HG03575 (cell line): ENCODE measurements at regions not wholly inside any gene's neighbourhood (a gene's known extent, or its start where the extent isn't known, plus 50 kb on each side); places are given as distances from the start of the nearest gene placed in this dataset.

Experiments
- ATAC-seq: cut with Tn5 transposase; IDR thresholded peaks from one replicate; pipeline ENCODE4 v1.9.1; 2021; ENCODE audit not compliant: unreplicated experiment, insufficient number of reproducible peaks, low FRiP score; ENCODE audit errors: extremely low read depth

DNA sequence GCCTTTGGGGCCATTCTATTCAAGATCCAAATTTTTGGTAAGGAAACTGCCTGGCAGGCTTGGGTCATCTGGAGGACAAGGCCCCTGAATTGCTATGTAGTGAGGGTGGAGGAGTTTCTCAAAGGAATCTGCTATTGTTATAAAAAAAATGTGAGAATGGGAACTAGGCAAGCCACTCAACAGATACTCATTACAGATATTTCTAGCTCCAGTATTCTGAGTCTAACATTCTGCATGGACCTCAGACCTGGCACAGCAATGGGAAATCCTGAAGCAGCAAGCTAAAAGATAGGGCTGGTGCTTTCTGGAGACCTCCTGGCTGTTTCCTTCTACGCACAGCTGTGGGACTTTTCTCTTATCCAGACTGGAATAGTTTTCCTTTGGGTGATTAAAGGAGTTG, 430.7 kb upstream of the RBMS3 start:
- no peak for ATAC-seq

DNA sequence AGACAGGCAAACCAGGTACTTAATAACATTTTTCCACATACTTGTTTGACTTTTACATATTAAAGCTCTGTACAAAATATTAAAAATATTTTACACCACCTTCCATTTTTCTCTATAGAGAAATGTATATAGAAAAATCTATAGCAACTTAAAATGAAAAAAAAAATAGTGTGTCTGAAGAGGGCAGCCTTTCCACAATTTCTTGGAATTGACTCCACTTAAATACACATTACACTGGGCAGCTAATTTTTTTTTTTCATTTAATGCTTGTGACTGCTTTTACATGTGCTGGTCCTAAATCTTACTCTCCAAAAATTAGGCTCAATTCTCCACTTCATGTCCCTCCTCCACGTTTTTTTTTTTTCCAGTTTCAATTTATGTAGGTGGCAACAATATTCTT, 427.0 kb upstream of the RBMS3 start:
- ATAC-seq: no peak

DNA sequence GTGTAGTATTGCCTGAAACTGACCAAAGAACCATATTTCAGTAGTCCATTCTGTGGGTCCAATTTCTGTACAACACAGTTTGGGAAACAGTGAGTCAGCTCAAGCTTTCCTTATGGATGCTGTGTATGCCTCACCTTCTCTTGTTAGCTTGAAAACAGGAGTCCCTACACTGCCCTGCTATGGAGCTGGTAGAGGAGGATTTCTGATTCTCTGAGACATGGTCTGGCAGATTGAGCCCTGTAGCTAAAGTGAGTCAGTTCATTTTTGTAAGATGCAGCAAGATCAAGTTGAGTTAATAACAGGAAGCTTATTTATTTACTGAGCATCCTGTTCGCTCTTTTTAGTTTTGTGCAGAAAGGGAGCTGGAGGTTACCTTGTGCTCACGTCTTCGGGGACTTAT, 424.1 kb upstream of the RBMS3 start:
- ATAC-seq: no peak

DNA sequence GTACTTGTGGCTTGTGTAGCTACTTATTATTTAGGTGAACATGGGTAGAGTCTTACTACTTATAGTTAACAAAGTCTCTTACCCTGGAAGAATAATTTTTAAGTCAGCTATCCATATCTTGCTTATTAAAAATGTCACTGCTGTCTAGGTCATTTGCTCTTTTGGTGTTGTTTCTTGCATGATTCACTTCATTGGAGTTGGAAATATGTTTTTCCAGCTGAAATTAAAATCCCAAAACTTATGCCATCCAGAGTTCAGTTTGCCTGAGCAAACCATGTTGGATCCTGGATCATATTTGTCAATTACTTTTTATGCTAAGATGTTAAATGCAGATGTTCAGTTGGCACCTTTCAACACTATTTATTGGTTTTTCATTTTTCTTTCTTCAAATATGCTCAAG, 421.0 kb upstream of the RBMS3 start:
- ATAC-seq: no peak

DNA sequence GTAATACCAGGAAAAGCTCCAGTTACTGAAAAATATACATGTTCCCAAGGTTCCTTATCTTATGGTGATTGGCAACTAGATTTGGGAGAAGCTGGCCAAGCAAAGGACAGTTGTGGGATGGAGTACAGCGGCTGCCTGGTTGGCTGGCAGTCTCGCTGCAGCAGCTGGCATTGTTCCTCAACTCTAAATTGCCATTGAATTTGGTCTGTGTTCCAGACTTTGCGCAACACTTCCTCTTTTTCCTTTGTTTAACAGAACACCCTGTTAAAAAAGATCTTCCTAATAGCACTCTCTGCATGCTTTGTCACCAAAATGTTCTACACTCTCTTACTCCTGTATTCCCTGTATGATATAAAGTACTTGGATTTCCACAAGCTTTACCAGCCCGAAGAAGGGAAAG, 420.6 kb upstream of the RBMS3 start:
- ATAC-seq: no peak

DNA sequence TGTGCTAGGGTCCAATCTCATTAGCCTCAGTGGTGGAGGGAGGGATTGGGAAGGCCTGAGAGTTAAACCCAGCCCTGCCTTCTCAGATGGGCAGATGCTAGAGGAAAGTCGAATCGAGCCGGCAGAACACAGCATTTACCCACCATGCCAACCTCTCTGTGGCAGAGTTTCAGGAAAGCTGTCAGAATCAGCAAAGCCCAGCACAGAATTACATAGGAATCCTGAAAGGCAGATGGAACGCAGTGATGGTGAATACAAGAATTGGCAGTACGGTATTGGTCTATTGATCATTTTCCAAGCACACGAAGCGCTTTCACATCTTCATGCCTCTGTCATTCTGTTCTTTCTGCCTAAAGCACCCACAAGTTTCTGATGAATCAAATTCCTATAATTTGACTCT, 417.7 kb upstream of the RBMS3 start:
- ATAC-seq: no peak

- no peak for ATAC-seq
Measured at GRCh38 chr3:28867836-28868235, 413.0 kb upstream of the RBMS3 start.

DNA sequence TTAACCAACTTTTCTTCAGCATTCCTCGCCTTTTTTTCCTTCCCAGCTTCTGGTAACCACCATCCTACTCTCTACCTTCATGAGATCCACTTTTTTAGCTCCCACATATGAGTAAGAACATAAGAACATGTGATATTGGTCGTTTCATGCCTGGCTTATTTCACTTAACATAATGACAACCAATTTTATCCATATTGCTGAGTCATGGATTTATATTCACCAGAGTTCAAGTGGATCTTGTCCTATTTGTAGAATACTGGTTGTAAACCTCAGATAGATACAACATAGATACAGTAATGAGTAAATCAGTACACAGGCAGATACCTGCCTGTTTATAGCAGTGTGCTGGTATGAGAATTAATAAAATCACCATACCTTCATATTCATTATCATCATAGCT, 412.0 kb upstream of the RBMS3 start:
- ATAC-seq: no peak

DNA sequence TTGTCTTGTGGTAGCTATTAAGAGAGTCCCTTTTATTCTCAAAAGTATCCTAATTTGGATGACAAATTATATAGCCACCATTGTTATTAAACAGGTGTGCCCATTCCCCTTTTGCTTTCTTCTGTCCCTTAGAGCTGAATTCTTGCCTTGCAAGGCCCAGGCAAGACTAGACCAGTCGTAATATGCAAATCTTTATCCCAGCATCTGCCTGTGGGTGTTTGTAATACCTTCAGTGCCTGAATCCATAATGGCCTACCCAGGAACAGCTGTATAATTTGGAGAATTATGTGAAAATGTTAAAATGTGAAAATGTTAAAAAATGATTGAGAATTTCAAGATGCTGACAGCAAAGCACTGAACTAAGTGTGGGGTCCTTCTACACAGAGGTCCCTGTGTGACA, 403.0 kb upstream of the RBMS3 start:
- ATAC-seq: no peak

GRCh38 chr3:28890373-28890772, 390.5 kb upstream of the RBMS3 start:
- ATAC-seq: no peak

GRCh38 chr3:28891485-28891884, 389.4 kb upstream of the RBMS3 start:
- no peak for ATAC-seq

GRCh38 chr3:28900301-28900700, 380.6 kb upstream of the RBMS3 start:
- ATAC-seq: no peak

DNA sequence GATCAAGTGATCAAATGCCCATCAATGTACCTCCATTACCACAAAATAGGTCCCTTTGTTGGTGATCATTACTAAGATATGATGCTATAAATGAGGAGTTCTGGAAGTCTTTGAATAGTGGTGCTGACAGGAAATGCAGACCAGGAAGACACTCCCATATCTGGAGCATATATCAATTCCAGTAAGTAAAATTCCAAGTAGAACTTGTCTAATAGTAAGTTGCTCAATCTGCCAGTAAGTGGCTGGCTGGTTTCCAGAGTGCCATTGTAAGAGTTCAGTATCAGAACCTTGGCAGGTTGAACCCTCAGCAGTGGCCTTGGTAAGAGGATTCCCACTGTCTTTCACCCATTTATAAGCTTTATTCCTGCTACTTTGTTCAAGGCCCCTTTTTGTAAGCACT, 379.9 kb upstream of the RBMS3 start:
- no peak for ATAC-seq

- ATAC-seq: no peak
Measured at GRCh38 chr3:28903171-28903601, 377.7 kb upstream of the RBMS3 start.

DNA sequence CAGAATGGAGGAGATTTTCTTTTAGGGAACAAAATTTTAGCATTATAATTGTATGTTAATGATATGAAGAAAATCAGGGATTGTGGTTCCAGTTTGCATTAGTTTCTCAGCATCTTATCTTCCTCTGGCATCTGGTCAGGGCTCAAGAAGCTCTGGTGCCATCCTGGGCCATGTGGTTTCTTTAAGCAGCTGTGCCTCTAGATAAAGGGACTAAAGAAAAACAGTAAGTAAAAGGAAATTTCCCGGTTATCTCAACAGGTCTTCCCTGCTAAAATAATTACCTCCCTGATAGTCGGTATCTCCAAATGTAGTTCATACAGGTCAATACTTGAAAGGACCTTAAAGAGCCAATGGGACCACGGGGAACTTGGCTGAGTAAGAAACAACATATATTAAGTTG, 375.1 kb upstream of the RBMS3 start:
- ATAC-seq: no peak

DNA sequence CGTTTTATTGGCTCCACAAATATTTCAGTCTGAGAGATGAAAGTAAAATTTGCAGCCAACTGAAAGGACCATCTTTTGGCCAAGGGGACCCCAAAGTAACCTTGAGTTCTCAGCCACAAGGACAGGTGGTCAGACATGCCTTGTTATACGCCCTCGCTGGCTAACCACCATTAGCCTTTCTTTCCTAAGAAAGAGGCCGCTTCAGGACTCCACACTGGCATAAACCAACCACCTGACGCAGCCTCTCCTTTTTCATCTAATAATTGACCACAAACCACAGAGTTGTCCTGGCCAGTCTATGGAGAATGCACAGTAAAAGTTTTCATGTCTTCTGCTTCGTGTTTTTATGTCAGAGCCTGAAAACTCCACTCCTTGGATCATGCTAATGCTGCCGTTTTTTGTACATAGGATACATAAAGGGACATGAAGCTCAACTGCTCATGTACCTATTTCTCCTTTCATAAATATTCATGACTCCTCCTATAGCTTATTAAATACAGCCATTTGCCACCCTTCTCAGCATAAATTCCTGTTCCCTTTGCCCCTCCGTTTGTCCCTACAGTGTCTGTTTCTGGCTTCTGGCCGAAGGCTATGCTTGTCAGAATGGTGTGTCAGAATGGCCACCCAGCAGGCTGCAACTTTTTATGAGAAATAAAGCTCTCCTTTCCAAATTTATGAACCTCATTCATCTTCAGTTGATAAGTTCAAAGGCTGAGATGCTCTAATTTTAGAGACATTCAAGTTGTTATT, 374.1 kb upstream of the RBMS3 start:
- no peak for ATAC-seq

DNA sequence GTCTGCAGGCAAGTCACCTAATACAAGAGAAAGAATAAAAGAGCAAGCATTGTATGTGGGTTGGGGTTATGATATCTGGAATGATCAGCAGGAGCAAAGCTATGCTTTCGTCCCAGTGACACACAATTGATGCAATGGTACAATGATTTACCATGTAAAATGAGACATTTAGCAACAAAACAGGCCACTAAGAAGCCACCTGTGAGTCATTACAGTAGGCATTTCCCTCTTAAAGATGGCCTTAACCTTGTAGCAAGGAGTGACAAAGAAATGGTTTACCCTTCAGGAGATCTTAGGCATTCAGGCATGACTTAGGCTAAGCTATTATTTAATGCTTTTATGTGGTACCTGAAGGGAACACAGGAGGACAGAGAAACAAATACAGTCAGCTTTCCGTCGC, 373.3 kb upstream of the RBMS3 start:
- no peak for ATAC-seq

- ATAC-seq: no peak
Measured at GRCh38 chr3:28912120-28912885, 368.6 kb upstream of the RBMS3 start.

DNA sequence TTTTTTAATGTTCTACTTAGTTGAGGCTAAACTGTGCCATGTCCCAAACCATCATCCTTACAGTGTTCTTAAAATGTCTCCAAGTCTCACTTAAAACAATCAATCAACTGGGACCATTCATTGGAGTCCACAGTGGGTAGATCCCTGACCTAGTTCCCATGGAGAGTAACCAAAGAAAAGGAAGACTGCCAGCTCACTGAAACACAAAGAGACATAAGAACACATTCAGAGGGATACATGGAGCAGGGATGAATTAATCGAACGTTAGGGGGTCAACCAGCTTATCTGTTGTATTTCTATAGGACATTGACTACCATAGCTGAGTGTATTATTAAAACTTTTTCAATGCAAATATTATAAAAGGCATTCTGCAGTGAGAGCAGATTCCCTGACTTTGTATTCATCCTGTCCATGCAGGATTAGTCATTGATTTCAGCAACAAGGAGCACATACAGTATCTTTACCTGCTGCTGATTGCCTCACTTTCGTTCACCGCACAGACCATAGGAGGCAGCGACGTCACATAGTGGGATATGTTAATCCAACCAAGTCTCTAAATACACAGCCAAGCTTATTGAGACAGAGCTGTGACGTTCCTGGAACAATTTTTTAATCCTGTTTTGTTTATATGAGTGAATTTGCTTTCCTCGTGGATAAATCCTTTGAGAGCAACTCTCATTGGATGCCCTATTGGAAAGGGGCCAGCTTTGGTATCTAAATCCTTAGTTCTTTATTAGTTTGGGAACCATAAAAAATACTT, 364.9 kb upstream of the RBMS3 start:
- no peak for ATAC-seq
